Immature natural killer cell (primary cell): ENCODE measurements at regions not wholly inside any gene's neighbourhood (a gene's known extent, or its start where the extent isn't known, plus 50 kb on each side); places are given as distances from the start of the nearest gene placed in this dataset.

Experiments
- DNase-seq, 3 donors: peaks; one replicate each; pipeline ENCODE4 v3.0.0; 2022; ENCODE audit warnings: mixed read lengths in 1 of 3
- H3K27ac Mint-ChIP-seq, 6 donors: one replicate each; pipeline ENCODE4 v1.8.0; 2020; ENCODE audit warnings: mixed read lengths in 6 of 6, mild to moderate bottlenecking in 5 of 6, inconsistent platforms in 4 of 6, moderate library complexity in 3 of 6
- H3K27me3 Mint-ChIP-seq, 3 donors: one replicate each; pipeline ENCODE4 v1.8.0; 2020 to 2021; ENCODE audit warnings: low read depth in 3 of 3, mild to moderate bottlenecking in 3 of 3, mixed read lengths in 3 of 3, moderate library complexity in 3 of 3, inconsistent platforms in 1 of 3
- H3K36me3 Mint-ChIP-seq, 3 donors: one replicate each; pipeline ENCODE4 v1.8.0; 2020; ENCODE audit warnings: mixed read lengths in 3 of 3, inconsistent platforms in 2 of 3, mild to moderate bottlenecking in 2 of 3
- H3K4me1 Mint-ChIP-seq, 2 donors: one replicate each; pipeline ENCODE4 v1.8.0; 2020; ENCODE audit warnings: inconsistent platforms in 2 of 2, mild to moderate bottlenecking in 2 of 2, mixed read lengths in 2 of 2, moderate library complexity in 1 of 2
- H3K4me3 Mint-ChIP-seq, 5 donors: one replicate each; pipeline ENCODE4 v1.8.0; 2020; ENCODE audit warnings: mild to moderate bottlenecking in 5 of 5, mixed read lengths in 5 of 5, inconsistent platforms in 3 of 5, moderate library complexity in 3 of 5
- H3K9me3 Mint-ChIP-seq, 6 donors: one replicate each; pipeline ENCODE4 v1.8.0; 2020; ENCODE audit warnings: mild to moderate bottlenecking in 6 of 6, mixed read lengths in 6 of 6, inconsistent platforms in 4 of 6, moderate library complexity in 3 of 6

DNA sequence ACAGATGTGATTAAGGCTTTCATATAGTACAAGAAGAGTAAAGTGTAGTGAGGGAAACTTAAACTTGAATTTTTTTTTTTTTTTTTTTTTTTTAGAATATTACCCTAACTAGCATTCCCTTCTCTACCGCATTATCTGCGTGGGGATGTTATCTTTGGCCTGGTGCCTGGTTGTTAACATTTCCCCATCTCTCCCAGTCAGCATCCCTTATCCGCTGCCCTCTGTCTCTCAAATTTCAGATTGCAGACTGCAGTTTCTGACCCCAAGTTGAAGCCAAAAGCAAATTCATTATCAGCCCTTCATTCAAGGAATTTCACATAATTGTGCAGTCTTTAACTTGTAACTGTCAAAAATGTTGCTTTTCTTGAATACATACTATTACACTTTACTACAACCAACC, 353.0 kb downstream of the PLOD2 start:
- Mint-ChIP-seq H3K4me3 (no peak overlapping the region), H3K4me1 (no peaks in the 10 kb centered on the region), H3K27me3 (no peaks in the 10 kb centered on the region), H3K9me3 (peaks cover 0 to 12% (median 6%) of the 10 kb centered on the region in 6 donors), H3K36me3 (no peaks in the 10 kb centered on the region), H3K27ac (no peak overlapping the region)
- DNase-seq, result no peak

- Mint-ChIP-seq H3K27me3 (no peaks in the 10 kb centered on the region), H3K27ac (no peak overlapping the region), H3K4me1 (no peaks in the 10 kb centered on the region), H3K9me3 (peaks cover 4 to 14% (median 9%) of the 10 kb centered on the region in 6 donors), H3K4me3 (no peak overlapping the region), H3K36me3 (no peaks in the 10 kb centered on the region)
- DNase-seq, result no peak
Observed at GRCh38 chr3:145812391-145812790, 348.6 kb downstream of the PLOD2 start.

DNA sequence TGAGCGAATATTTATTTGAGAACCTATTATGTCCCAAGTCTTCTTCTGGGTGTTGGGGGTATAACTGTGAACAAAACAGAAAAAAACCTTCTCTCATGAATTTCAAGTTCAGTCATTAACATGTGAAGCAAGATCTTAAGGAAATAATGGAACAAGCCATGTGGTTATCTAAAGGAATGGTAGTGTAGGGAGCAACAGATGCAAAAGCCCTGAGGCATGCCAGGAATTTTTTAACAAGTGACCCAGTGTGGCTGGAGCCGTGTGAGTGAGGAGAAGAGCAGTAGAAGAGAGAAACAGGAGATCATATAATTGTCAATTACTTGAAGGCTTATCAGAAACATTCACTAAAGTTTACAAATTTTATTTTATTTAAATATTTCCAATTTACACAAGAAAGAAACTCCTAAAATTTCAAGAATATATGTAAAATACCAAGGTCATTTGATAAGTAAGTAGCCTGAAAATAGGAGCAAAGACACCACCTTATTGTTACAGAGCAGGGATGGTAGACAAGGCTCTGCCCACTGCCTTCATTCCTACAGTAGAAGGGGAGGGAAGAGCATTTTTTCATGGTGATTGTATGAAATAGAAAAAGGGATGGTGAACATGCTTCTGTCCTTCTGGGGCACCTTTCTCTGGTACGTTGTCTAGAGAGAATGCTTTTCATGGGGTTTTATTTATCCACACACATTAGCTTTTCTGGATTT, 345.1 kb downstream of the PLOD2 start:
- H3K4me3 Mint-ChIP-seq, result no peak overlapping the region
- H3K36me3 Mint-ChIP-seq, result no peaks in the 10 kb centered on the region
- H3K4me1 Mint-ChIP-seq, result no peaks in the 10 kb centered on the region
- H3K9me3 Mint-ChIP-seq, result peaks cover 8 to 13% (median 10%) of the 10 kb centered on the region in 6 donors
- DNase-seq, result no peak
- no peaks in the 10 kb centered on the region for H3K27me3 Mint-ChIP-seq
- no peak overlapping the region for H3K27ac Mint-ChIP-seq

DNA sequence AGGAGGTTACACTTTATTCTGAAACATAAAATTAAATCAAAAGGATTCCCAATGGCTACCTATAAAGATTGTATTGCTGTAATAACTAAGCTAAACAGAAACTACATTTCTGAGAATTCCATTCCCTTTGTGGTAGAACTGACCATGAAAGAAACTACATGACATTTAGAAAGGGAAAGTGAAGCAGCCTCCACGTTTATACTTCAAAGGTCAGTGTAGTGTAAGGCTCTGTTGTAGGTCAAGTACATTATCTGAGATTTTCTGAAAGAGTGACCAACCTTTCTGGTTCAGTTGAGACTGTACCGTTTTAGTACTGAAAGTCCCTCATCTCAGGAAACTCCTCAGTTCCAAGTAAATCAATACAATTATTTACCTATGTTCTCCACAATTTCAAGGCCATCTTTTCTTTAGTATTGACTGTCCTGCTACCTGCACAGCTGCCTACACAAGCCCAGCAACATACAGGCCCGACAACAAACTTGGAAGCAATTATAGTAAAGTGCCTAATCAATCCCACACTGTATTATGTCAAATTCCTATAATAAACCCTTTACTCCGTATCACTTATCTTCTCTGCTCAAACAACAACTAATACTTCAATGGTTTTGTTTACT, 343.0 kb downstream of the PLOD2 start:
- Mint-ChIP-seq H3K27me3 (no peaks in the 10 kb centered on the region), H3K36me3 (no peaks in the 10 kb centered on the region), H3K4me3 (no peak overlapping the region), H3K4me1 (no peaks in the 10 kb centered on the region), H3K9me3 (peaks cover 7 to 10% (median 9%) of the 10 kb centered on the region in 6 donors), H3K27ac (no peak overlapping the region)
- no peak for DNase-seq

DNA sequence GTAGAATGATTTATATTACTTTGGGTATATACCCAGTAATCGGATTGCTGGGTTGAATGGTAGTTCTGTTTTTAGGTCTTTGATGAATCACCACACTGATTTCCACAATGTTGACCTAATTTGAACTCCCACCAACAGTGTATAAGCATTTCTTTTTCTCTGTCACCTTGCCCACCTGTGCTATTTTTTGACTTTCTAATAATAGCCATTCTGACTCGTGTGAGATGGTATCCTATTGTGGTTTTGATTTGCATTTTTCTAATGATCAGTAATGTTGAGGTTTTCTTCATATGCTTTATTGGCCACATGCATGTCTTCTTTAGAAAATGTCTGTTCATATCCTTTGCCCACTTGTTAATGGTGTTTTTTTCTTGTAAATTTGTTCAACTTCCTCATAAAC, 340.8 kb downstream of the PLOD2 start:
- no peak for DNase-seq
- no peaks in the 10 kb centered on the region for H3K36me3 Mint-ChIP-seq
- no peak overlapping the region for H3K27ac Mint-ChIP-seq
- no peaks in the 10 kb centered on the region for H3K4me1 Mint-ChIP-seq
- H3K9me3 Mint-ChIP-seq, result peaks cover 11 to 21% (median 16%) of the 10 kb centered on the region in 6 donors
- H3K27me3 Mint-ChIP-seq, result no peaks in the 10 kb centered on the region
- H3K4me3 Mint-ChIP-seq, result no peak overlapping the region

DNA sequence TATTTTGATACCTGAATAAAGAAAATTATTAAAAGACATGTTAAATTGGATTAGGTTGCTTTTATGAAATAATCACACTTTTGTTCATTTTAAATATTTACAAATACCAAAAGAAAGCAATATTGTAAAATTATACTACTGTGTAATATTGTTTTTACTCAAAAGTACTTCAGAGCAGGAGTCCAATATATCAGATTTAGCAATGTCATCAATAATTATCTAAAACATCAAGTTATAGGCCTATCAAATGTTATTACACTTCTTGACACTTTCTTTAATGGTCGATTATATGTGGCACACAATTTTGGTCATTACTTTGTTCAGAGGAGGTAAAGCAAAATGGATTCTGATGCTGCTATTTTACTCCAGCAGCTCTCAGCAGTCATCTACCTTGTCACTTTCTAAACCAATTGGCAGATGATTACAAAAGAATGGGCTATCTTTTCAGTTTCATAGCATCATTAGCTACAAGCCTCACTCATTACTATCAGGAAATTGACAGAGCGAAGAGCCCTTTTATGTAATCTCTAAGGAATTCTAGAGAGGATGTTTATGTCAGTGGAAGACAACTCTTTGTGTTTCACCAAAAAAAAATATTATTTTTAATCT, 318.6 kb downstream of the PLOD2 start:
- Mint-ChIP-seq H3K4me1 (no peaks in the 10 kb centered on the region), H3K4me3 (no peak overlapping the region), H3K27ac (no peak overlapping the region), H3K9me3 (peaks cover 6 to 18% (median 13%) of the 10 kb centered on the region in 6 donors), H3K27me3 (peaks cover 0 to 3% (median 0%) of the 10 kb centered on the region in 3 donors), H3K36me3 (no peaks in the 10 kb centered on the region)
- no peak for DNase-seq

GRCh38 chr3:145843561-145843960, 317.4 kb downstream of the PLOD2 start:
- Mint-ChIP-seq H3K27me3 (peaks cover 0 to 3% (median 0%) of the 10 kb centered on the region in 3 donors), H3K4me3 (no peak overlapping the region), H3K36me3 (no peaks in the 10 kb centered on the region), H3K27ac (no peak overlapping the region), H3K4me1 (no peaks in the 10 kb centered on the region), H3K9me3 (peaks cover 6 to 22% (median 13%) of the 10 kb centered on the region in 6 donors)
- DNase-seq, result no peak

GRCh38 chr3:145849115-145849514, 311.9 kb downstream of the PLOD2 start:
- Mint-ChIP-seq H3K4me1 (no peaks in the 10 kb centered on the region), H3K36me3 (no peaks in the 10 kb centered on the region), H3K27ac (no peak overlapping the region), H3K4me3 (no peak overlapping the region), H3K27me3 (no peaks in the 10 kb centered on the region), H3K9me3 (peaks cover 4 to 29% (median 24%) of the 10 kb centered on the region in 6 donors)
- no peak for DNase-seq

DNA sequence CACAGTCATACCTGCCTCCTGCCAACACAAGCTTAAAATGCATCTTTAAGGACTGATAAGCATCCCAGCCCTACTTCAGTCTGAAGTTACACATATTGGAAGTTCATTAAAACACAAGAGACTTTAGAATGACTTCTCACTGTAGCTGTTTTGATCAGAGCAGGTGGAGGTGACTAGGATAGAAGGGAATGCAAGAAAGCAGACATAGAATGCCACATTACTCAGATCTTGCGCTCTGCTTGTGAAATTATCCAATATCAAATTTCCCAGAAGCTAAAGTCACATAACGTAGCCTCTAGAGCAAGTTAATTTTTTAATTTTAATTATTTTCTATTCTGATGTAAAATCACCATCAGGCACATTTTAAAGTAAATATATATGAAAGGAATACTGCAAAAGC, 306.5 kb downstream of the PLOD2 start:
- Mint-ChIP-seq H3K27me3 (no peaks in the 10 kb centered on the region), H3K4me3 (no peak overlapping the region), H3K9me3 (peaks cover 0 to 18% (median 9%) of the 10 kb centered on the region in 6 donors), H3K36me3 (no peaks in the 10 kb centered on the region), H3K4me1 (no peaks in the 10 kb centered on the region), H3K27ac (no peak overlapping the region)
- DNase-seq, result no peak

GRCh38 chr3:145857956-145858355, 303.0 kb downstream of the PLOD2 start:
- no peak overlapping the region for H3K27ac Mint-ChIP-seq
- no peak for DNase-seq
- H3K4me3 Mint-ChIP-seq, result no peak overlapping the region
- H3K27me3 Mint-ChIP-seq, result no peaks in the 10 kb centered on the region
- no peaks in the 10 kb centered on the region for H3K36me3 Mint-ChIP-seq
- H3K4me1 Mint-ChIP-seq, result no peaks in the 10 kb centered on the region
- H3K9me3 Mint-ChIP-seq, result peaks cover 4 to 19% (median 9%) of the 10 kb centered on the region in 6 donors

- no peak overlapping the region for H3K27ac Mint-ChIP-seq
- H3K36me3 Mint-ChIP-seq, result no peaks in the 10 kb centered on the region
- no peak for DNase-seq
- no peak overlapping the region for H3K4me3 Mint-ChIP-seq
- no peaks in the 10 kb centered on the region for H3K4me1 Mint-ChIP-seq
- H3K9me3 Mint-ChIP-seq, result peaks cover 8 to 23% (median 12%) of the 10 kb centered on the region in 6 donors
- peaks cover 0 to 5% (median 0%) of the 10 kb centered on the region in 3 donors for H3K27me3 Mint-ChIP-seq
Observed at GRCh38 chr3:145864336-145864735, 296.6 kb downstream of the PLOD2 start.

- no peak overlapping the region for H3K4me3 Mint-ChIP-seq
- no peaks in the 10 kb centered on the region for H3K4me1 Mint-ChIP-seq
- DNase-seq, result no peak
- no peak overlapping the region for H3K27ac Mint-ChIP-seq
- peaks cover 0 to 5% (median 0%) of the 10 kb centered on the region in 3 donors for H3K27me3 Mint-ChIP-seq
- H3K36me3 Mint-ChIP-seq, result no peaks in the 10 kb centered on the region
- H3K9me3 Mint-ChIP-seq, result peaks cover 5 to 19% (median 10%) of the 10 kb centered on the region in 6 donors
Observed at GRCh38 chr3:145865399-145866018, 295.5 kb downstream of the PLOD2 start.

DNA sequence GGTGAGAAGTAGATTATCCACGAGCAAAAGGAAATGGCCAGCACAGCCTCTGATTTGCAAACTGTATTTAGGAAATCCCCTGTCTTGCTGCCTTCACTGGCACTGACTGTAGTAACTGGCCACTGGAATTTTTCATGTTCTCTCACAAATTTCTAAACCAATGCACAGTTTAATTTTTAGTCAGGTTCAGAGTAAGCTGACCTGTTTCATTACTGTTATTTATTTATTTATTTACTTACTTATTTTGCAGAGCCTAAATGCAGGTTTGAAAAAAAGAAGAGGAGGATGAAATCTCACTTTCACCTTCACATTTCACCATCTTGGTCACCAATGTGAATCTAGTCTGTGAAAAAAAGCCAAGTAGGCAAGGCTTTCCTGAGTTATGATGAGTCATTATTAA, 291.0 kb downstream of the PLOD2 start:
- Mint-ChIP-seq H3K4me3 (no peak overlapping the region), H3K27ac (no peak overlapping the region), H3K36me3 (no peaks in the 10 kb centered on the region), H3K9me3 (peaks cover 8 to 23% (median 14%) of the 10 kb centered on the region in 6 donors), H3K27me3 (peaks cover 0 to 5% (median 2%) of the 10 kb centered on the region in 3 donors), H3K4me1 (no peaks in the 10 kb centered on the region)
- DNase-seq, result no peak

GRCh38 chr3:145882436-145882835, 278.5 kb downstream of the PLOD2 start:
- DNase-seq, result no peak
- H3K9me3 Mint-ChIP-seq, result peaks cover 6 to 28% (median 12%) of the 10 kb centered on the region in 6 donors
- H3K36me3 Mint-ChIP-seq, result no peaks in the 10 kb centered on the region
- H3K4me1 Mint-ChIP-seq, result no peaks in the 10 kb centered on the region
- H3K27ac Mint-ChIP-seq, result no peak overlapping the region
- H3K27me3 Mint-ChIP-seq, result peaks cover 0 to 4% (median 0%) of the 10 kb centered on the region in 3 donors
- H3K4me3 Mint-ChIP-seq, result no peak overlapping the region
